ENCODE measurements at regions not wholly inside any gene's neighbourhood (a gene's known extent, or its start where the extent isn't known, plus 50 kb on each side); places are given as distances from the start of the nearest gene placed in this dataset.

DNA sequence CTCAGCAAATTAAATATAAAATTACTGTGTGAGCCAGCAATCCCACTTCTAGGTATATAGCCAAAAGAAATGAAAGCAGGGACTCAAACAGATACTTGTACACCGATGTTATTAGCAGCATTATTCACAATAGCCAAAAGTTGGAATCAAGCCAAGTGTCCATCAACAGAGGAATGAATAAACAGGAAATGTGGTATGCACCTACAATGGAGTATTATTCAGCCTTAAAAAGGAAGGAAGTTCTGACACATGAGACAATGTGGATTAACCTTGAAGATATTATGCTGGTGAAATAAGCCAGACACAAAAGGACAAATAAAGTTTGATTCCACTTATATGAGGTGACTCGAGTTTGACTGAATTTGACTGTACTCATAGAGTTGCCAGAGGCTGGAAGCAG lies 108.3 kb upstream of the DUSP21 start:
- TF ChIP-seq POLR2A (IDR thresholded peaks at IDR 0.05), result no peak
- TF ChIP-seq, protein P1, sequence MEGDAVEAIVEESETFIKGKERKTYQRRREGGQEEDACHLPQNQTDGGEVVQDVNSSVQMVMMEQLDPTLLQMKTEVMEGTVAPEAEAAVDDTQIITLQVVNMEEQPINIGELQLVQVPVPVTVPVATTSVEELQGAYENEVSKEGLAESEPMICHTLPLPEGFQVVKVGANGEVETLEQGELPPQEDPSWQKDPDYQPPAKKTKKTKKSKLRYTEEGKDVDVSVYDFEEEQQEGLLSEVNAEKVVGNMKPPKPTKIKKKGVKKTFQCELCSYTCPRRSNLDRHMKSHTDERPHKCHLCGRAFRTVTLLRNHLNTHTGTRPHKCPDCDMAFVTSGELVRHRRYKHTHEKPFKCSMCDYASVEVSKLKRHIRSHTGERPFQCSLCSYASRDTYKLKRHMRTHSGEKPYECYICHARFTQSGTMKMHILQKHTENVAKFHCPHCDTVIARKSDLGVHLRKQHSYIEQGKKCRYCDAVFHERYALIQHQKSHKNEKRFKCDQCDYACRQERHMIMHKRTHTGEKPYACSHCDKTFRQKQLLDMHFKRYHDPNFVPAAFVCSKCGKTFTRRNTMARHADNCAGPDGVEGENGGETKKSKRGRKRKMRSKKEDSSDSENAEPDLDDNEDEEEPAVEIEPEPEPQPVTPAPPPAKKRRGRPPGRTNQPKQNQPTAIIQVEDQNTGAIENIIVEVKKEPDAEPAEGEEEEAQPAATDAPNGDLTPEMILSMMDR (IDR thresholded peaks at IDR 0.05), result no peak

Data from body of pancreas (tissue), 4 donors.